ENCODE measurements at regions not wholly inside any gene's neighbourhood (a gene's known extent, or its start where the extent isn't known, plus 50 kb on each side); places are given as distances from the start of the nearest gene placed in this dataset.

- DNase-seq = no peak
Observed at GRCh38 chr5:27403243-27403882, 365.0 kb upstream of the CDH9 start.

DNA sequence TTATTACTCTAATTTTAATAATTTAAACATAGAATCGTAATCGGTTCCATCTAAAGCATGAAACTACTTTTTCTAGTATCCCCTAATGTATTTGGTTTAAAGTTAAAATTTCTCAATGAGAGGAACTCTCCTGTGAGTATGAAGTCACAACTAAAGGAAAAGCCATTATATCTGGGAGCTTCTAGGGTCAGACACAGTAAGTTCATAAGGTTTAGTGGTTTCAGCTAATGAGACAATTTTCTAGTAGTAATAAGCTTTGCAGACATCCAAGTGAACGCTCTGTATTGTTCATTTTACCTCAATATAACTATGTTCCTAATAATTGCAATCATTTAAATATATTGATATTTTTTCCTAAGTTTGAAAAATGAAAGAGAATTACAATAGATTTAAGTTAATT is 364.4 kb upstream of the CDH9 start:
- no peak for DNase-seq

DNA sequence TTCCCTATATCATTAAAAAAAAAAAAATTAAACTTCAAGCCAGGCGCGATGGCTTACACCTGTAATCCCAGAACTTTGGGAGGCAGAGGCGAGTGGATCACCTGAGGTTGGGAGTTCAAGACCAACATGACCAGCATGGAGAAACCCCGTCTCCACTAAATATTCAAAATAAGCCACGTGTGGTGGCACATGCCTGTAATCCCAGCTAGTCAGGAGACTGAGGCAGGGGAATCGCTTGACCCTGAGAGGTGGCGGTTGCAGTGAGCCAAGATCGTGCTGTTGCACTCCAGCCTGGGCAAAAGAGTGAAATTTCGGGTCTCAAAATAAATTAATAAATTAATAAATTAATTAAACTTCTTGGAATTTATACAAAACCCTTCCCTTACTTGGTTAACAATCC is 358.6 kb upstream of the CDH9 start:
- DNase-seq = no peak

- no peak for DNase-seq
Observed at GRCh38 chr5:27392716-27393115, 354.3 kb upstream of the CDH9 start.

DNA sequence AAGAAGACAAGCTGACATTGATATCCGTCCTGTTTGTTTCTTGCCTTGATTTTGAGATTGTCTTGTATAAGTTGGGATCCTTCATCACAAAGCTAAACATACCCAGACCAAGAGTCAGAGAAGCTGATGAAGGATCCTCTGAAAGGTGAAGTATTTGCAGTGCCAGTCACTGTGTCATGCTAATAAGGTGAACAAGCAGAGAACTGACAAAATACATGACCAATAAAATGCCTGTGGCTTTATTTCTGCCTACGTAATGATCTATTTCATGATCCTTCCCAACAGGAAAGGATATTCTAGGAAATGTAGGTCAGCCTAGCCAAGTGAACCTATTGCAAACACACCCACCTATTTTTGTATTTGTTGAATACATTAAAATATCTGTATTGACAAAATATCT is 351.3 kb upstream of the CDH9 start:
- DNase-seq = no peak

- DNase-seq = no peak
Observed at GRCh38 chr5:27388755-27389154, 350.4 kb upstream of the CDH9 start.

GRCh38 chr5:27387535-27388073 is 349.2 kb upstream of the CDH9 start:
- DNase-seq = no peak

GRCh38 chr5:27381686-27382085 is 343.3 kb upstream of the CDH9 start:
- no peak for DNase-seq

DNA sequence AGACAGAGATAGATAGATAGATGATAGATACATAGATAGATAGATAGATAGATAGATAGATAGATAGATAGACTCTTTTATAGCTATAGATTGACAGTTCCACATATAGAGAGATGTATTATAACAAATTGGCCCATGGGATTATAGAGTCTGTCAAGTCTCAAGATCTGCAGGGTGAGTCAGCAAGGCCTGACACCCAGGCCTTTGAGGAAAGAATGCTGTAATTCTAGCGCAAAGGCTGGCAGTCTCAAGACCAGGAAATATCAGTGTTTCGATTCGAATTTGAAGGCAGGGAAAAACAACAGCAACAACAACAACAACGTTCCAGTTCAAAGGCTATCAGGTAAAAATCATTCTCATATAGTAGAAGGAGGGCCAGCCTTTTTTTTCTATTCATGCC is 339.2 kb upstream of the CDH9 start:
- DNase-seq = no peak

GRCh38 chr5:27353970-27354369 is 315.6 kb upstream of the CDH9 start:
- no peak for DNase-seq

- no peak for DNase-seq
Observed at GRCh38 chr5:27353540-27353939, 315.2 kb upstream of the CDH9 start.

DNA sequence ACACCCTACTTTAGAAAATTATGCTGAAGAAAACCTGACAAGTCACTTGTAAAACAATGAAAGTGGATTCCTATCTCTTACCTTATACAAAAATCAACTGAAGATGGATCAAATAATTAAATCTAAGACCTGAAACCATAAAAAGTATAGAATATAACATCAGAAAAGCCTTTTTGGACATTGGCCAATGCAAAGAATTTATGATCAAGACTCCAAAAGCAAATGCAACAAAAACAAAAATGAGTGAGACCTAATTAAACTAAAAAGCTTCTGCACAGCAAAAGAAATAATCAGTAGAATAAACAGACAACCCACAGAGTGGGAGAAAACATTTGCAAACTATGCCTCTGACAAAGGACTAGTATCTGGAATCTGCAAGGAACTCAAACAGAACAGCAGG is 303.0 kb upstream of the CDH9 start:
- DNase-seq = no peak

GRCh38 chr5:27336817-27337216 is 298.4 kb upstream of the CDH9 start:
- DNase-seq = no peak

GRCh38 chr5:27328480-27328879 is 290.1 kb upstream of the CDH9 start:
- DNase-seq = no peak

DNA sequence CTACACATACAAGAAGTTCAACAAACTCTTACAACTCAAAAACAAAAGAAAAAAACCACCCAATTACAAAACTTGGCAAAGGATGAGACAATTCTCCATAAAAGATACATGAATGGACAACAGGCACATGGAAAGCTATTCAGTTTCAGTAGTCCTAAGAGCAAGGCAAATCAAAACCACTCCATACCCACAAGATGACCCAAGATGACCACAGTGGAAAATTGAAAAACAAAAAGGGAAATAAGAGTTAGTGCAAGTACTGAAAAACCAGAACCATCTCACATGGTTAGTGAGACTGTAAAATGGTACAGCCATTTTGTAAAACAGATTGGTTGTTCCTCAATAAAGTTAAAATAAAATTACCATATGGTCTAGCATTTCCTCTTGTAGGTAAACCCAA is 287.1 kb upstream of the CDH9 start:
- no peak for DNase-seq

- DNase-seq = no peak
Observed at GRCh38 chr5:27318701-27319100, 280.3 kb upstream of the CDH9 start.

- DNase-seq = no peak
Observed at GRCh38 chr5:27316271-27316650, 277.9 kb upstream of the CDH9 start.

- DNase-seq = no peak
Observed at GRCh38 chr5:27315363-27316270, 277.2 kb upstream of the CDH9 start.

- DNase-seq = no peak
Observed at GRCh38 chr5:27313549-27313948, 275.2 kb upstream of the CDH9 start.

GRCh38 chr5:27312291-27312893 is 274.0 kb upstream of the CDH9 start:
- no peak for DNase-seq

DNA sequence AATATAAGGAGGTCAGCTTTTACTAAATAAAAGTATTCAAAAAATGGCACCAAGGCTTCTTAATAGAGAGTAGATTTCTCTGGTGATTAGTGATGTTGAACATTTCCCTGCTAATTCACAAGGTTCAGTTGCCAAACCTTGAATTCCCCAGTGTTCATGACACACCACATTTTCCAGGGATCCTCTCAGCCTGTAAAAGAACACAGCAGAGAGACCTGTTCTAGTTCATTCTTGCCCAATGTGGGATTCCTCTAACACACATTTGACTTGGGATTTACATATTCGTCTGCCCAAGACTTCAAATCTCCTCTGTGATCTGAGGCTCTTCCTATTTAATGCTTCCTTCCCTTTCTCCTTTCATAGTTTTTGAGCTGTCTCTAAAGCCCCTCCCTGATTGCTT is 273.2 kb upstream of the CDH9 start:
- DNase-seq = no peak

DNA sequence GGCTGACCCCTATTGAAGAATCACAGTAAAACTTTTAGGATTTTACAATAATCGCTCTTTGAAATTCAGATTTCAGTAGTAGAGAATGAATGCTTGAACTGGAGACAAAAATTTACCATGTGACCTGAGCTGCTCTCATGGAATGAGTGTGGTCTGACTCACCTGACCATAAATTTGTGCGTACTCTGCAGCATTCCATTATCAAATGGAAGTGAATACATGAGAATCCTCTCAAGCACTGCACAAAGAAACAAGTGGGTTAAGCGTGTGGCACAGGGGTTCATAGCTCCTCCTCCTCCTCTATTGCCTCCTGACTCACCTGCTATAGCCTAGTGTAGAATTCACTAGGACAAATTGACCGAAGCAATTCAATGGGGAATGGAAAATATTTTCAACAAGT is 269.8 kb upstream of the CDH9 start:
- no peak for DNase-seq

GRCh38 chr5:27290172-27290571 is 251.8 kb upstream of the CDH9 start:
- DNase-seq = no peak

- DNase-seq = no peak
Observed at GRCh38 chr5:27276119-27276518, 237.7 kb upstream of the CDH9 start.

Data from CD4-positive, alpha-beta T cell treated with Interleukin-17A for 1 hour (primary cell).